22Rv1 (cell line): ENCODE measurements at regions not wholly inside any gene's neighbourhood (a gene's known extent, or its start where the extent isn't known, plus 50 kb on each side); places are given as distances from the start of the nearest gene placed in this dataset.

ENCODE experiments used
- H3K27ac ChIP-seq: fragments of 450-650 bp; 2 replicates; pipeline ENCODE4 v1.5.1; 2017
- CTCF ChIP-seq: fragments of 450-650 bp; IDR thresholded peaks from 2 replicates; pipeline ENCODE4 v1.5.1; 2017; ENCODE audit warnings: mild to moderate bottlenecking
- ZFX ChIP-seq: fragments of 450-650 bp; IDR thresholded peaks from 2 replicates; pipeline ENCODE4 v1.6.1; 2017; ENCODE audit warnings: antibody characterized with exemption, borderline replicate concordance

- H3K27ac ChIP-seq, result no peak overlapping the region
- TF ChIP-seq ZFX (no peak), CTCF (no peak)
Measured at GRCh38 chr12:107435520-107435919, 250.1 kb upstream of the PWP1 start.

- no peak overlapping the region for H3K27ac ChIP-seq
- no peak for TF ChIP-seq ZFX
- no peak for TF ChIP-seq CTCF
Measured at GRCh38 chr12:107436376-107436775, 249.2 kb upstream of the PWP1 start.

- H3K27ac ChIP-seq, result no peak overlapping the region
- no peak for TF ChIP-seq ZFX
- no peak for TF ChIP-seq CTCF
Measured at GRCh38 chr12:107436836-107437235, 248.8 kb upstream of the PWP1 start.

- no peak overlapping the region for H3K27ac ChIP-seq
- TF ChIP-seq CTCF, result no peak
- TF ChIP-seq ZFX, result no peak
Measured at GRCh38 chr12:107437954-107438353, 247.6 kb upstream of the PWP1 start.

- no peak overlapping the region for H3K27ac ChIP-seq
- TF ChIP-seq ZFX (no peak), CTCF (no peak)
Measured at GRCh38 chr12:107439026-107439738, 246.4 kb upstream of the PWP1 start.

- TF ChIP-seq CTCF (no peak), ZFX (no peak)
- no peak overlapping the region for H3K27ac ChIP-seq
Measured at GRCh38 chr12:107440606-107441005, 245.0 kb upstream of the PWP1 start.

- TF ChIP-seq CTCF (no peak), ZFX (no peak)
- H3K27ac ChIP-seq, result no peak overlapping the region
Measured at GRCh38 chr12:107441665-107442300, 243.8 kb upstream of the PWP1 start.
